ENCODE measurements at regions not wholly inside any gene's neighbourhood (a gene's known extent, or its start where the extent isn't known, plus 50 kb on each side); places are given as distances from the start of the nearest gene placed in this dataset.

GRCh38 chr5:86329318-86329717 lies 288.4 kb upstream of the COX7C start:
- WGBS (ENCODE audit: insufficient coverage, low coverage, missing lambda C conversion rate) = 0% methylated on average over 1 of the region's 1 CpG
- BruUV-seq (replicated peaks) = no TSS peak
- no peaks in the 10 kb centered on the region for H3K4me1 ChIP-seq (replicated peaks in 1 of 2; ENCODE audit: control insufficient read depth in 2 of 2, insufficient read depth in 2 of 2, low read length in 2 of 2)

GRCh38 chr5:86330736-86331135 lies 287.0 kb upstream of the COX7C start:
- 3% methylated on average over 2 of the region's 2 CpGs for WGBS (ENCODE audit: insufficient coverage, low coverage, missing lambda C conversion rate)
- POLR2A ChIA-PET = no interaction called here

More at GRCh38 chr5:86329318-86329717, 288.4 kb upstream of the COX7C start:
- intact Hi-C loops (cut with micrococcal nuclease) = no loop called here
- no peak overlapping the region for H3K4me2 ChIP-seq (ENCODE audit: insufficient read depth, low read length)
- FAIRE-seq = no peak
- ChIA-PET POLR2A (interaction anchor here (0.7 kb wide), 1 partner anchor 307 kb away, joined by 3 read pairs; no protein-coding TSS in a partner anchor), CTCF (ENCODE audit: low intra/inter-chr PET ratio) (no interaction called here)
- no peaks in the 10 kb centered on the region for H3K9me1 ChIP-seq (ENCODE audit: control insufficient read depth, insufficient read depth, low read length)
- no peak overlapping the region for H3K9ac ChIP-seq (ENCODE audit: insufficient read depth in 1 of 2, low read depth in 2 of 2, low read length in 2 of 2)
- no peak overlapping the region for H2AFZ ChIP-seq (ENCODE audit: low read depth, low read length)
- no peak for TF ChIP-seq USF2 (CRISPR knock-in tag; IDR thresholded peaks at IDR 0.05)
- TF ChIP-seq MTF1 (CRISPR knock-in tag; IDR thresholded peaks at IDR 0.05; ENCODE audit: borderline replicate concordance) = no peak
- no peak for TF ChIP-seq EWSR1 (IDR thresholded peaks at IDR 0.05; ENCODE audit: borderline replicate concordance, low read depth, partially characterized antibody)
- TF ChIP-seq NCOA1 (IDR thresholded peaks at IDR 0.05; ENCODE audit: low read depth) = no peak
- TF ChIP-seq ASH1L (IDR thresholded peaks at IDR 0.05; ENCODE audit: borderline replicate concordance, low read depth, partially characterized antibody) = no peak
- TF ChIP-seq ETV1 (tag; conservative IDR thresholded peaks at IDR 0.05; ENCODE audit: low read depth) = no peak
- DNase-seq (ENCODE audit: extremely low read depth in 1 of 4, low spot score in 3 of 4) = no peak
- no peak overlapping the region for H3K4me3 ChIP-seq
- no peaks in the 10 kb centered on the region for H3K36me3 ChIP-seq (ENCODE audit: control insufficient read depth, insufficient read depth, low read length)
- H3K79me2 ChIP-seq (ENCODE audit: control insufficient read depth, insufficient read depth, low read length) = no peaks in the 10 kb centered on the region
- no peak overlapping the region for H3K27ac ChIP-seq (ENCODE audit: extremely low read depth, low read depth, low read length)
- in situ Hi-C loops (cut with MboI) = no loop called here
- no peaks in the 10 kb centered on the region for H3K9me3 ChIP-seq (replicated peaks; ENCODE audit: control insufficient read depth, insufficient read depth, low read depth, low read length)
- no peak for ATAC-seq
- no peaks in the 10 kb centered on the region for H3K27me3 ChIP-seq (ENCODE audit: control insufficient read depth in 2 of 2, insufficient read depth in 2 of 2, low read length in 2 of 2)
- H4K20me1 ChIP-seq (replicated peaks; ENCODE audit: control insufficient read depth, insufficient read depth, low read length) = no peaks in the 10 kb centered on the region; the same call in 1 of the 2 replicates

More at GRCh38 chr5:86330736-86331135, 287.0 kb upstream of the COX7C start:
- H3K79me2 ChIP-seq (ENCODE audit: control insufficient read depth, insufficient read depth, low read length) = no peaks in the 10 kb centered on the region
- H3K9me1 ChIP-seq (ENCODE audit: control insufficient read depth, insufficient read depth, low read length) = no peaks in the 10 kb centered on the region
- no peak for FAIRE-seq
- in situ Hi-C loops (cut with MboI) = no loop called here
- no peak for DNase-seq (ENCODE audit: extremely low read depth in 1 of 4, low spot score in 3 of 4)
- H3K27me3 ChIP-seq (ENCODE audit: control insufficient read depth in 2 of 2, insufficient read depth in 2 of 2, low read length in 2 of 2) = no peaks in the 10 kb centered on the region
- H2AFZ ChIP-seq (ENCODE audit: low read depth, low read length) = no peak overlapping the region
- intact Hi-C loops (cut with micrococcal nuclease) = no loop called here
- no peaks in the 10 kb centered on the region for H3K9me3 ChIP-seq (replicated peaks; ENCODE audit: control insufficient read depth, insufficient read depth, low read depth, low read length)
- H3K4me3 ChIP-seq = no peak overlapping the region
- H3K4me1 ChIP-seq (replicated peaks in 1 of 2; ENCODE audit: control insufficient read depth in 2 of 2, insufficient read depth in 2 of 2, low read length in 2 of 2) = no peaks in the 10 kb centered on the region
- TF ChIP-seq MLX (CRISPR knock-in tag; conservative IDR thresholded peaks at IDR 0.05) (no peak), SRSF9 (IDR thresholded peaks at IDR 0.05; ENCODE audit: borderline replicate concordance, low read depth, low read length) (no peak), SLC30A9 (CRISPR knock-in tag; IDR thresholded peaks at IDR 0.05) (no peak), SMARCA4 (IDR thresholded peaks at IDR 0.05) (no peak), ZNF253 (CRISPR knock-in tag; conservative IDR thresholded peaks at IDR 0.05) (no peak)
- no TSS peak for BruUV-seq (replicated peaks)
- no peaks in the 10 kb centered on the region for H3K36me3 ChIP-seq (ENCODE audit: control insufficient read depth, insufficient read depth, low read length)
- H3K9ac ChIP-seq (ENCODE audit: insufficient read depth in 1 of 2, low read depth in 2 of 2, low read length in 2 of 2) = no peak overlapping the region
- no peak overlapping the region for H3K4me2 ChIP-seq (ENCODE audit: insufficient read depth, low read length)
- H4K20me1 ChIP-seq (replicated peaks; ENCODE audit: control insufficient read depth, insufficient read depth, low read length) = no peaks in the 10 kb centered on the region
- CTCF ChIA-PET (ENCODE audit: low intra/inter-chr PET ratio) = no interaction called here
- no peak overlapping the region for H3K27ac ChIP-seq (ENCODE audit: extremely low read depth, low read depth, low read length)
- ATAC-seq = no peak
